GM21360 (cell line): ENCODE measurements at regions not wholly inside any gene's neighbourhood (a gene's known extent, or its start where the extent isn't known, plus 50 kb on each side); places are given as distances from the start of the nearest gene placed in this dataset.

Experiments
- ATAC-seq: cut with Tn5 transposase; IDR thresholded peaks from one replicate; pipeline ENCODE4 v1.9.1; 2021; ENCODE audit warnings: mild to moderate bottlenecking, moderate library complexity; ENCODE audit not compliant: unreplicated experiment

DNA sequence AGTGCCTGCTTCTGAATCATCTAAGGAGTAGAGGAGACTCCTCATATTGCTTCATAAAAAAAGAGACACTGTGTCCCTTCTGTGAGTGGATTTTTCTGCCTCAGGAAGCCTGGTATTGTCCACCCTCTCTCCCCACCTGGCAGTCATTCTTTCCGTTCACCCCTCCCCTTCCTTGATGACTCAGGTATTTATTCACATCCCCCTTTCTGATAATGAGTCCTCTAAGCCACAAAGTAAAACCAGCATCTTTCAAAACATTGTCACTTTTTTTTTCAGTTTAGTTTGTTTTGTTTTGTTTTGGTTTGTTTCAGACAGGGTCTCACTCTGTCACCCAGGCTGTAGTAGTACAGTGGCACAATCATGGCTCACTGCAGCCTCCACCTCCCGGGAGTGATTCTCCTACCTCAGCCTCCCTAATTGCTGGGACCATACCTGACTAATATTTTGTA is 65.2 kb upstream of the UBE2E1 start:
- ATAC-seq, result peak; percentile 71

GRCh38 chr3:23741036-23741706 is 64.6 kb upstream of the UBE2E1 start:
- no peak for ATAC-seq

DNA sequence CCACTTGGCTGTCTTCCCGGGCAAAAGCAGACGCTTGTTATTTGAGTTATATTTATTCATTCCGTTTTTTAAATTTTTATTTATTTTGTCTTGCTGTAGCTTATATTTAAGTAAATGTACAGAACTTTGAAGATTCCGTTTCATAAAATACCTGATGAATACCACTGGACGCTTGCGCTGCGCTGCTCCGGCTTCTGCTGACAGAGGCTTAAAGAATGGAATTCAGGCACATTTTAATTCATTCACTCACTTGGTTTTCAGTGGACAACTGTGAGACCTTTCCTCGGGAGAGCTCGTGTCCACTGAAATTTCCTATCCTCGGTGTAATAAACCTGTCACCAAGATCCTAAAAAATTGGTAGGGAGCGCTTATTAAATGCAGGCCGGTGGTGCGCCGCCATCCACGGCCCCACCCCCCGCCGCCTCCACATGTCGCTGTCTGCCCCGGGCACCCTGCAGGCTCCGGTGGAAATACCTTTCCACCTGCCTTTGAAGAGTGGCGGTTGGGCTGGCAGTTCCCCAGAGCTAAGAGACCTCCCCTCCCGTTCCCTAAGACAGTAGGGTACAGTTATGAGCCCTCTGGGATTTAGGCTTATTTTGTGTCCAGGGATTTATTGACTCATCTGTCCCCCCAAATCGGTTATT is 62.5 kb upstream of the UBE2E1 start:
- no peak for ATAC-seq

DNA sequence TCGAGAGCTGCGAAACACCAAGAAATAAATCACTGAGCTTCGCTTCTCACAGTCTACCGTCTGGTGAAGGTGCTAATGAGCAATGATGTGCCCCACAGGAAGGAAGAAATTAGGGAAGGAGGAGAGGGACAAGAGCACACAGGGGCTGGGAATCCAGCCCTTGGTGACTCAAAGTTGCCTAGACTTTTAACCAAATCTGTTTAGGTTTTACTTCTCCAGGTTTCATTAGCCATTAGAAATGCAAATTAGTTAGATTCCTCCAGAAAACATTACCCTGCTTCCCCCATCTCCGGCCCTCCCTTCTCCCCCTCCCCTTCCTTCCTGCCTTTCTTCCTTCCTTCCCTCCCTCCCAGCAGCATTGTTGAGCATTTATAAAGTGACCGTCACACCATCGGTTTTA is 59.3 kb upstream of the UBE2E1 start:
- no peak for ATAC-seq

DNA sequence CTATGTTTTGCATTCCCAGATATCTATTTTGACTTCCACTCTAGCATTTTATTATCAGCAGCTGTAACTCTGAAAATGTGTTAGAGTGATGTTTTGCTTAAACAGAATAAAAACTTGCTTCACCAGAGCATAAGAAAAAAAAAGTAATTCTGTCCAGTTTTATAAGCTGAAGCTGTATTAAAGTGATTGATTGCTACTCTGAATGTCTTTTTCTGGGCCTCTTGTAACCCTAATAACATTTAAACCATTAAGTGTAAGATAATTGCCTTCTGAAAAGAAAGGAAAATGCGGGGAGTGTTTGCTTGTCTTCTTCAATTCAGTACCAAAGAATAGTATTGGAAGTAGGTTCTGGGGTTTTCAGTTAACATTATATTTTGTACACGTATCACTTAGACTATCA is 57.9 kb upstream of the UBE2E1 start:
- no peak for ATAC-seq

DNA sequence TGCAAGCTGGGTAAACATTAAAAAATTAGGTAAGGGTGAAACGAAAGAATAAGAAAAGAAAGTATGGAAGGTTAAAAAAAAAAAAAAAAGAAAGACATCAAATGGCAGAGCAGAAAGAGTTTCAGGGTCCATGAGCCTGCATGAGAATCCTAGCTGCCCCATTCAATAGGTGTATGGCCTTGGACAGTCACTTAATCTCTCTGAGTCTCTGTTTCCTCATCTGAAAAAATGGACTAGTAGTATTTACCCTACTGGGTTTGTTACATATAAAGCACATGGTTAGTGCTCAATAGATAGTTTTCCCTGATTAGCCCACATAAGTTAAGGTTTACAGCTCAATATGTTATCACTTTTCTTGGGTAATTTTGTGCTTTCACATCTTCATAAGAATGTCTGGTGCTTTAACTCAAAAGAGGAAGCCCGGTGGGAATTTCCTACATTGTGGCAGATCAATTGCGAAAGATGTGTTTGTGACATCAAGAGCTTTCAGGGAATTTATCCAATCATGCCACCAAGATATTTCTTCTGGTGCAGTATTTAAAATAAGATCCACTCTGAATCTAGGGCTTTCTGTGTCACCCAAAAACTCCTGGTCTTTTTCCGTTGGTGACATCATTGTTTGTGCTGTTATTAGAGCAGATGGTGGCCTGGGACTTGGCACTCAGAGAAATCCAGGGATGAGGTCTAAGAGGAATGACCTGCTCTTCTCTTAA is 57.2 kb upstream of the UBE2E1 start:
- no peak for ATAC-seq

DNA sequence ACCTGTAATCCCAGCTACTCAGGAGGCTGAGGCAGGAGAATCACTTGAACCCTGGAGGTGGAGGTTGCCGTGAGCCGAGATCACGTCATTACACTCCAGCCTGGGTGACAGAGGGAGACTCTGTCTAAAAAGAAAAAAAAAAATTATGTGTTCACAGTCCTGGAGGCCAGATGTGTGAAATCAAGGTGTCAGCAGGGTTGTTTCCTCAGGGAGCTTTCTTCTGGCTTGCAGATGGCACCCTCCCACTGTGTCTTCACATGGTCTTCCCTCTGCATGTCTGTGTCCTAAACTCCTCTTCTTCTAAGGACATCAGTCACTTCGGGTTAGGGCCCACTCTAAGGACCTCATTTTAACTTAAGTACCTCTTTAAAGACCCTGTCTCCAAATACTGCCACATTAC is 56.1 kb upstream of the UBE2E1 start:
- ATAC-seq, result no peak

DNA sequence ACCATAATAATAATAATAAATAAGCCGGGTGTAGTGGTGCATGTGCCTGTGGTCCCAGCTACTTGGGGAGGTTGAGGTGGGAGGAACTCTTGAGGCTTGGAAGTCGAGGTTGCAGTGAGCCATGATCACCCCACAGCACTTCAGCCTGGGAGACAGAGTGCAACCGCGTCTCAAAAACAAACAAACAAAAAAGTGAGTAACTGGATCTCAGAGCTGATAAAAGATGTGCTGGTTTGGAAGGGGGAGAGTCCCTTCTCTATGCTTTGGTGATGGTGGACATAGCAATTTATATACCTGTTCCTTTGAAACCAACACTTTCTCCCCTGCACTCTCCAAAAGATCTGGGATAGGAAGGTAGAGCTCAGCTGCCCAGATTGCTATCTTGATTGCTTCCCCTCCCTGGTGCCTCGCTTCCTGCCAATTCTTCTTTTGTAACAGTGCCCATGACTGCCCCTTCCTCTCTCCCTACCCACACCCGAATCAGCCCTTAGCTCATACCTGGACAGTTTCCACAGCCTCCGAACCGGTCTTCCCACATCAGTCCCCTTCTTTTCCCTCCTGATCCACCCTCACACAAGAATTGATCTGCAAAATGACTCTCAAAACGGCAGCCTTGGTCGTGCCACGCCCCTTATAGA is 55.1 kb upstream of the UBE2E1 start:
- no peak for ATAC-seq

GRCh38 chr3:23751212-23751723 is 54.5 kb upstream of the UBE2E1 start:
- no peak for ATAC-seq

DNA sequence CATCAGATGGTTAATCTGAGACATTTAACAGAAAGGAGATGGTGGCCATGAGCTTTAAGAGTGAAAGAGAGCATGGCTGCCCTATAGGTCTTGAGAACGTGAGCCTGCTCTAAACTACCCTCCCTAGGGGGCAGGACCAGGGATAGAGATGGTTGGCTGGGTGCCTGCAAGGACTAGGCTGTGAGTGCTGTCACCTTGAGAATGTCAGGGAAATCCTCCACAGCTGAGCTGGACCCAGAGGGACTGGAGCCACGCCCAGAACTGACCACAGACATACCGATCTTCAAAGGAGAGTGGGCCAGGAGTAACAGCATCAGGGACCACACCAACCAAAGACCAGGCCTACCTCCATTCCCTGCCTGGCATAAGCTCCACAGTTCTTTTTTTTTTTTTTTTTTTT is 53.6 kb upstream of the UBE2E1 start:
- ATAC-seq, result no peak

GRCh38 chr3:23754215-23754614 is 51.5 kb upstream of the UBE2E1 start:
- ATAC-seq, result no peak
